T-helper 1 cell treated with Interleukin-12 subunit alpha and Interleukin-12 subunit beta and Interleukin-4 antibody, amounts not matched to agents 30 μg/mL and 1 μg/mL, for 36 hours (primary cell): ENCODE measurements at regions not wholly inside any gene's neighbourhood (a gene's known extent, or its start where the extent isn't known, plus 50 kb on each side); places are given as distances from the start of the nearest gene placed in this dataset.

Experiments used
- H3K27ac Mint-ChIP-seq: one replicate; pipeline ENCODE4 v1.8.0; 2021; ENCODE audit warnings: mild to moderate bottlenecking, mixed read lengths
- H3K27me3 Mint-ChIP-seq: one replicate; pipeline ENCODE4 v1.8.0; 2021; ENCODE audit warnings: low read depth, mixed read lengths
- H3K36me3 Mint-ChIP-seq: one replicate; pipeline ENCODE4 v1.8.0; 2021; ENCODE audit warnings: low read depth, mixed read lengths
- H3K4me1 Mint-ChIP-seq: one replicate; pipeline ENCODE4 v1.8.0; 2021; ENCODE audit warnings: low read depth, mixed read lengths
- H3K4me3 Mint-ChIP-seq: one replicate; pipeline ENCODE4 v1.8.0; 2021; ENCODE audit warnings: mild to moderate bottlenecking, moderate library complexity, mixed read lengths
- H3K9me3 Mint-ChIP-seq: one replicate; pipeline ENCODE4 v1.8.0; 2021; ENCODE audit warnings: mixed read lengths

- Mint-ChIP-seq H3K4me3 (no peak overlapping the region), H3K4me1 (peaks cover 10% of the 10 kb centered on the region), H3K9me3 (no peaks in the 10 kb centered on the region), H3K27ac (no peak overlapping the region), H3K36me3 (no peaks in the 10 kb centered on the region), H3K27me3 (no peaks in the 10 kb centered on the region)
Measured at GRCh38 chr12:94791933-94792332, 141.6 kb upstream of the TMCC3 start.

- Mint-ChIP-seq H3K27me3 (no peaks in the 10 kb centered on the region), H3K9me3 (no peaks in the 10 kb centered on the region), H3K27ac (no peak overlapping the region), H3K4me3 (no peak overlapping the region), H3K36me3 (no peaks in the 10 kb centered on the region), H3K4me1 (peaks cover 10% of the 10 kb centered on the region)
Measured at GRCh38 chr12:94790825-94791224, 140.5 kb upstream of the TMCC3 start.

- Mint-ChIP-seq H3K4me3 (no peak overlapping the region), H3K4me1 (peaks cover 10% of the 10 kb centered on the region), H3K27ac (no peak overlapping the region), H3K36me3 (no peaks in the 10 kb centered on the region), H3K9me3 (no peaks in the 10 kb centered on the region), H3K27me3 (no peaks in the 10 kb centered on the region)
Measured at GRCh38 chr12:94790370-94790769, 140.0 kb upstream of the TMCC3 start.

DNA sequence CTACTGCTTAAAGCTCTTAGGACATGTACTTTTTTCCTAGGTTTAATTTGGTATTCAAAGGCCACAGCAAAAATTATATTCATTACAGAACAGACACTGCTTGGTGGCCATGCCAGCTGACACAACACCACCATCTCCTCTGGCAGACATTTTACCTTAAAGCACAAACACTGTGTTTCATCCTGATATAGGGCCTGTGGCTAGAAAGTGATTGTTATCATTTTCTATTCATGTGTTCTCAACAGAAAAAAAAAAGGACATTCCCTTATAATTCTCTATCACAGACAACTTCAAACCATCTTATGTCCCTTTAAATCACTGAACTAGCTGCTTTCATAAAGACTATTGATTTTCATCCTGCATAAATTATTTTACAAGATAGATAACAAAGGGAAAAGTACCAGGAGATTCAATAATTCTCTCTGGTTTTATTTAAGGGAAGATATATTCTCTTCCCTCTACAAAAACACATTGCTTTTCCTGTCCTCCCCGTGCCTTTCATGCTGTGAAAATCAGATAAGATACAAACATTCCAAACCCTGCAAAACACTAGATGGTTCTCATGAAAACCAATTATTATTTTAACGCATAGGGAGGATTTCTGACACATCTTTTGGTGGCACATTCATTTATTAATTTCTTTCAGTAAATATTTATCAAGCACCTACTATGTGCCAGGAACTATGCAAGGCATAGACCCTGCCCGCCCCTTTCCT is 139.3 kb upstream of the TMCC3 start:
- Mint-ChIP-seq H3K27me3 (peaks cover 2% of the 10 kb centered on the region), H3K4me3 (no peak overlapping the region), H3K4me1 (peaks cover 5% of the 10 kb centered on the region), H3K9me3 (no peaks in the 10 kb centered on the region), H3K27ac (no peak overlapping the region), H3K36me3 (no peaks in the 10 kb centered on the region)

DNA sequence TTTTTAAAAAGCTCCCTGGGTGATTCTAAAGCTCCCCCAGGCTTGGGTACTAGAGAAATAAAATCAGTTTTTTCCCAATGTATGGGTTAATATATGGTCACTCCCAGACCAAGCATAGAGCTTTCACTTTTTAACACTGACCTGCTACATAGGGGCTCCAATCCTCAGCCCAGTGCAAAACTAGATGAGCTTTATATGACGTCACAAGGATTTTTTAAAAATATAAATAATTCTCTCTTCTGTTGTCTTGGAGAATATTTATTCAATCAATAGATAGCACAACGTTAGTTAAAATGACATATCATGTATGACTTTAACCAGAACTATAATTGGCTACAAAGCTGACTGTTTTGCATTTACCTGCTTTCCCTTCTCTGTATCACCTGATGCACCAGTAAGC is 137.9 kb upstream of the TMCC3 start:
- Mint-ChIP-seq H3K4me3 (no peak overlapping the region), H3K27ac (no peak overlapping the region), H3K4me1 (peaks cover 2% of the 10 kb centered on the region), H3K36me3 (no peaks in the 10 kb centered on the region), H3K27me3 (peaks cover 7% of the 10 kb centered on the region), H3K9me3 (no peaks in the 10 kb centered on the region)

DNA sequence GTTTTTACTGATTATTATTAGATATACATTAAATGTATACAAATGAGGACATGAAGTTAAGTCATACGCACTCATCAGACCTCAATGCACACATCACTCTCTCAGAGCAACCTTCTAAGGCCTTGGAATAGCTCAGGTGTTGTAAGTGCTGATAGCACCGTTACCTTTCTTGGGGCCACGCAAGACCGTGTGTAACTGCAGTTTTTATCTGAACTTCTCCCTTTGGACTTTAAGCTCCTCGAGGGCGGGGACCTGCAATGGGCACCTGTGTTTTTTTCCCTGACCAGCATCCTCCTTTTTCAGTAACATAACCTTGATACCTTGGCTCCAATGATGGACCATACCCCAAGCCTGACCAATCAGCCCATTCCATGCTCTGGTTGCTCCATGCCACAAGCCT is 136.5 kb upstream of the TMCC3 start:
- Mint-ChIP-seq H3K4me3 (no peak overlapping the region), H3K36me3 (no peaks in the 10 kb centered on the region), H3K27me3 (peaks cover 7% of the 10 kb centered on the region), H3K4me1 (no peaks in the 10 kb centered on the region), H3K27ac (no peak overlapping the region), H3K9me3 (no peaks in the 10 kb centered on the region)

DNA sequence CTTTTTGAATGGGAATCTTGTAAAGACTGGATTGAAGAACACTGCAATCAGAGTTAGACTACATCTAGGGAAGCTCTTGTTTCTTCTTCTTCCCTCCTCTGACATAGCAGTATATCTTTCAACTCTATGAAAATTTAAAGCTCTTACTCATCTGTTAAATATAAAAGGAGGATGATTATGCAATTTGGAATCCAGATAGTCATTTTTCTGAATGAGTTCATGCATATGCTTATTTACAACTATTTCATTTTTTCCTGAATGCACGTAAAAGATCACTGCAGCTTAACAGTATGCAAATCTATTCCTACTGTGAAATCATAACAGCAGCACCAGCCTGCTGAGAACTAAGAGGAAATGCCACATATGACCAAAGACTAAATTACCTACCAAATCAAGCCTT is 133.5 kb upstream of the TMCC3 start:
- H3K4me3 Mint-ChIP-seq: no peak overlapping the region
- H3K4me1 Mint-ChIP-seq: no peaks in the 10 kb centered on the region
- peaks cover 7% of the 10 kb centered on the region for H3K27me3 Mint-ChIP-seq
- no peaks in the 10 kb centered on the region for H3K9me3 Mint-ChIP-seq
- no peaks in the 10 kb centered on the region for H3K36me3 Mint-ChIP-seq
- no peak overlapping the region for H3K27ac Mint-ChIP-seq

DNA sequence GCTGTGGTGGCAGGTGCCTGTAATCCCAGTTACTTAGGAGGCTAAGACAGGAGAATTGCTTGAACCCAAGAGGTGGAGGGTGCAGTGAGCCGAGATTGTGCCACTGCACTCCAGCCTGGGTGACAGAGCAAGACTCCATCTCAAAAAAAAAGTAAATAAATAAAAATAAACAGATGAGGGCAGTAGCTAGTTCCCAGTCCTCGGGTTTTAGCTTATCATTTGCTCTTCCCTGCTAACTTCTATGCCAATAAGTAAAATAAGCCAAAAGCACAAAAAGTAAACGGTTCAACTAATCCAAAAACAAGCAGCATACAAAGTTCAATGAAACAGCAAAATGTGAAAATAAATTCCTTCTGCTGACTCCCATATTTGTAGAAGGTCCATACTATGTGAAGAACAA is 133.0 kb upstream of the TMCC3 start:
- Mint-ChIP-seq H3K9me3 (no peaks in the 10 kb centered on the region), H3K27ac (no peak overlapping the region), H3K4me1 (no peaks in the 10 kb centered on the region), H3K27me3 (peaks cover 7% of the 10 kb centered on the region), H3K36me3 (no peaks in the 10 kb centered on the region), H3K4me3 (no peak overlapping the region)

GRCh38 chr12:94781835-94782234 is 131.5 kb upstream of the TMCC3 start:
- H3K4me1 Mint-ChIP-seq: no peaks in the 10 kb centered on the region
- no peak overlapping the region for H3K4me3 Mint-ChIP-seq
- no peaks in the 10 kb centered on the region for H3K36me3 Mint-ChIP-seq
- peaks cover 14% of the 10 kb centered on the region for H3K27me3 Mint-ChIP-seq
- H3K27ac Mint-ChIP-seq: no peak overlapping the region
- no peaks in the 10 kb centered on the region for H3K9me3 Mint-ChIP-seq

DNA sequence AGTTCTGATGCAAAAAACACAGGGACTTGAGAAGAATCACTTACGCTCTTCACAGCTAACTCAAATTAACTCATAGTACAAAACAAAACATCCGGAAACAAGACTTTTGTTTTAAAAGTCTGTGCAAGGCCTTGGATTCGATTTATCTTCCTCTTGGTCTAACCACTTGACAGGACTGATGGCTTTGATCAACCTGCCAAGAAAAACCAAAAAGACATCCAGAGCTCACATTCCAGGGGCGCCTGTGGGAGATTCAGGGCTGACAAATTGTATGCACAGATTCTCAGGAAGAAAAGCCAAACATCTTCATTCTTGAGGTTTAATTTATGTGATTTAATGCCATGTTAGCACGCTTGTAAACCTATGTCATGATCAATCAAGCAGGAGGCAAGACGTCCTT is 129.1 kb upstream of the TMCC3 start:
- H3K9me3 Mint-ChIP-seq: no peaks in the 10 kb centered on the region
- H3K27me3 Mint-ChIP-seq: peaks cover 17% of the 10 kb centered on the region
- no peak overlapping the region for H3K4me3 Mint-ChIP-seq
- no peak overlapping the region for H3K27ac Mint-ChIP-seq
- H3K36me3 Mint-ChIP-seq: no peaks in the 10 kb centered on the region
- no peaks in the 10 kb centered on the region for H3K4me1 Mint-ChIP-seq

DNA sequence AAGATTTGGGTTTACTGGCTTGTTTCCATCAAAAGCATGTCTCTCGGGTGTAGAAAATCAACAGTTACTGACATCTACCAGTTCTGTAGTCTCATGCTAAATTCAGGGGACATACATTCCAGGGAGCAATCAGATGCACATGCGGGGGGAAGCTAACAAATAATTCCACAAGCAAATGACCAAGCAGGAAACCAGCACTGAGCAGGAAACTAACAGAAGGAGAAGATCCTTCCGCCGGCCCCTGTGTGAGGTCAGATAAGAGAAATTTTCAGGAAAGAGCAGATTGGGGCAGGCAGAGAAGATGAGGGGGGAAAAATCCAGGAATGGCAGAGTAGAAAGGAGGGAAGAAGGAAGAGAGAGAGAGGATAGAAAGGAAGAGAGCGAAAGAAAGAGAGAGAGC is 127.6 kb upstream of the TMCC3 start:
- Mint-ChIP-seq H3K27me3 (peaks cover 14% of the 10 kb centered on the region), H3K9me3 (no peaks in the 10 kb centered on the region), H3K4me1 (no peaks in the 10 kb centered on the region), H3K36me3 (no peaks in the 10 kb centered on the region), H3K27ac (no peak overlapping the region), H3K4me3 (no peak overlapping the region)

- H3K4me1 Mint-ChIP-seq: no peaks in the 10 kb centered on the region
- peaks cover 15% of the 10 kb centered on the region for H3K27me3 Mint-ChIP-seq
- H3K9me3 Mint-ChIP-seq: no peaks in the 10 kb centered on the region
- H3K27ac Mint-ChIP-seq: no peak overlapping the region
- no peak overlapping the region for H3K4me3 Mint-ChIP-seq
- no peaks in the 10 kb centered on the region for H3K36me3 Mint-ChIP-seq
Measured at GRCh38 chr12:94775710-94776109, 125.4 kb upstream of the TMCC3 start.

GRCh38 chr12:94771741-94772140 is 121.4 kb upstream of the TMCC3 start:
- peaks cover 28% of the 10 kb centered on the region for H3K27me3 Mint-ChIP-seq
- no peaks in the 10 kb centered on the region for H3K4me1 Mint-ChIP-seq
- no peak overlapping the region for H3K27ac Mint-ChIP-seq
- no peaks in the 10 kb centered on the region for H3K9me3 Mint-ChIP-seq
- H3K36me3 Mint-ChIP-seq: no peaks in the 10 kb centered on the region
- H3K4me3 Mint-ChIP-seq: no peak overlapping the region

DNA sequence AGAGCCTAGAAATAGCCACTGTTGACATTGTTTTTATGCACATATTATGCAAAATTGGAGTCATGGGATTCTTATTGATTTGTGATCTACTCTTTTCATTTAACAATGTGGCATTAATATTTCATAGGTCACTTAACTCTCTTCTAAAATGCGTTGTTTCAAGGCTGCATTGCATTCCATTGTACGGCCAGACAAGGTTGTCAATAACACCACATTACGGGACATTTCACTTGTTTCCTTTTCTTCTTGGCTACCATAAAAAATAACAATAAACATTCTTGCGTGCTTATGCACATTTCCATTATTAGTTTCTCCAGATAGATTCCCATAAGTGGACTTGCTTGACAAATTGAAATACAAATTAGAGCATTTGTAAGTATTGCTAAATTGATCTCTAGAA is 120.8 kb upstream of the TMCC3 start:
- peaks cover 28% of the 10 kb centered on the region for H3K27me3 Mint-ChIP-seq
- H3K9me3 Mint-ChIP-seq: no peaks in the 10 kb centered on the region
- no peaks in the 10 kb centered on the region for H3K4me1 Mint-ChIP-seq
- H3K36me3 Mint-ChIP-seq: no peaks in the 10 kb centered on the region
- H3K27ac Mint-ChIP-seq: no peak overlapping the region
- no peak overlapping the region for H3K4me3 Mint-ChIP-seq

- Mint-ChIP-seq H3K27ac (no peak overlapping the region), H3K9me3 (no peaks in the 10 kb centered on the region), H3K4me3 (no peak overlapping the region), H3K4me1 (no peaks in the 10 kb centered on the region), H3K27me3 (peaks cover 25% of the 10 kb centered on the region), H3K36me3 (no peaks in the 10 kb centered on the region)
Measured at GRCh38 chr12:94770791-94771190, 120.4 kb upstream of the TMCC3 start.
